ENCODE measurements at regions not wholly inside any gene's neighbourhood (a gene's known extent, or its start where the extent isn't known, plus 50 kb on each side); places are given as distances from the start of the nearest gene placed in this dataset.

DNA sequence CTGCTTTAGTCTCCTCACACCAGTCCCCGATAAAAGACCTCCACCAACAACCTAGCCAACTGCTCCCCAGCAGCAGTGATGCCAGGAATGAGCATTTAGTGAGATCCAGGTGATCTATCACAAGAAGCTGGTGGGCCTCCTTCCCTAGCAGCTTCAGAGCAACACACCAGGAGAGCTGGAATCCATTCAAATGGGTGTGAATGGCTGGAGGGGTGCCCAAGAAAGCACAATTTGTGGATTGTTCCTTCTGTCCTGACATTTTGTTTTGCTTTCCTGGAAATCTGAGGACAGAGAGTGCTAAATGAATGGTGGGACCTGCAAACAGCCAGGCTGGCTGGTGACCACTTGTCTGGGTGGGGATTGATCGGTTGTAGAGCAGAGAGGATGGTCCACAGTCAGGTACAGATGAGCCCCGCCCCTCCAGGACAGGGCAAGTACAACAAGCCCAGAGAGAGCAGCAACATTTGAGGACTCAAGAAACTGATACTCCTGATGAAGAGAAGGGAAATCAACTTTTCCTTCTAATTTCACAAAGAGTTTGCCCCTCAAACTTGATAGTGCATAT, 316.8 kb downstream of the VPS13C start:
- Histone ChIP-seq H3K27me3 (replicated peaks; ENCODE audit: control insufficient read depth, insufficient read depth, low read length) (no peaks in the 10 kb centered on the region), H3K9me3 (no peaks in the 10 kb centered on the region), H3K36me3 (ENCODE audit: control insufficient read depth, insufficient read depth, low read length) (no peaks in the 10 kb centered on the region), H3K4me1 (no peaks in the 10 kb centered on the region), H3K4me3 (ENCODE audit: low read depth, low read length) (no peak overlapping the region)
- H3K4me1 Mint-ChIP-seq (ENCODE audit: low read depth, unreplicated experiment): no peaks in the 10 kb centered on the region
- ChIA-PET CTCF (no interaction called here), POLR2A (no interaction called here)
- no peaks in the 10 kb centered on the region for H3K9me3 Mint-ChIP-seq (ENCODE audit: unreplicated experiment)
- no peak overlapping the region for H3K27ac Mint-ChIP-seq (ENCODE audit: unreplicated experiment)
- intact Hi-C loops (cut with micrococcal nuclease; ENCODE audit: unreplicated experiment): no loop called here
- BruUV-seq (replicated peaks): no TSS peak
- TF ChIP-seq, protein P1, sequence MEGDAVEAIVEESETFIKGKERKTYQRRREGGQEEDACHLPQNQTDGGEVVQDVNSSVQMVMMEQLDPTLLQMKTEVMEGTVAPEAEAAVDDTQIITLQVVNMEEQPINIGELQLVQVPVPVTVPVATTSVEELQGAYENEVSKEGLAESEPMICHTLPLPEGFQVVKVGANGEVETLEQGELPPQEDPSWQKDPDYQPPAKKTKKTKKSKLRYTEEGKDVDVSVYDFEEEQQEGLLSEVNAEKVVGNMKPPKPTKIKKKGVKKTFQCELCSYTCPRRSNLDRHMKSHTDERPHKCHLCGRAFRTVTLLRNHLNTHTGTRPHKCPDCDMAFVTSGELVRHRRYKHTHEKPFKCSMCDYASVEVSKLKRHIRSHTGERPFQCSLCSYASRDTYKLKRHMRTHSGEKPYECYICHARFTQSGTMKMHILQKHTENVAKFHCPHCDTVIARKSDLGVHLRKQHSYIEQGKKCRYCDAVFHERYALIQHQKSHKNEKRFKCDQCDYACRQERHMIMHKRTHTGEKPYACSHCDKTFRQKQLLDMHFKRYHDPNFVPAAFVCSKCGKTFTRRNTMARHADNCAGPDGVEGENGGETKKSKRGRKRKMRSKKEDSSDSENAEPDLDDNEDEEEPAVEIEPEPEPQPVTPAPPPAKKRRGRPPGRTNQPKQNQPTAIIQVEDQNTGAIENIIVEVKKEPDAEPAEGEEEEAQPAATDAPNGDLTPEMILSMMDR (IDR thresholded peaks at IDR 0.05; ENCODE audit: insufficient read depth in 1 of 2, low read depth in 1 of 2, low read length in 1 of 2, severe bottlenecking in 1 of 2, unreplicated experiment in 1 of 2): no peak
- no peak overlapping the region for H3K4me3 Mint-ChIP-seq (ENCODE audit: unreplicated experiment)
- H3K27me3 Mint-ChIP-seq (ENCODE audit: insufficient read depth, unreplicated experiment): peaks cover 3% of the 10 kb centered on the region
- no peak for DNase-seq
- H3K36me3 Mint-ChIP-seq (ENCODE audit: insufficient read depth, unreplicated experiment): no peaks in the 10 kb centered on the region

DNA sequence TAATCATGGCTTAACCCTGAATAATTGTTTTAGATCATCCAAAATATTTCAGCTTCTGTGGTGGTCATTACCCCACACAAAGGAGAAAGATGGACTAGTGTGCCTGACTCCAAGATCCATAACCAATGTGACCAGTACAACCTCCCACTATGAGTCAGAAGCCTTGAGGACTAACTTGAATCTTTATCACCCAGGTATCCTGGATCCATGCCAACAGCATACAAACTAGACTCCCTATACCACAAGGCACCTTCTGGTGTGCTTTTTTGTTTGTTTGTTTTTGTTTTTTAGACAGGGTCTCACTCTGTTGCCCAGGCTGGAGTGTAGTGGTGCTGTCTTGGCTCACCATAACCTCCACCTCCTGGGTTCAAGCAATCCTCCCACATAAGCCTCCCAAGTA, 317.7 kb downstream of the VPS13C start:
- Histone ChIP-seq H3K36me3 (ENCODE audit: control insufficient read depth, insufficient read depth, low read length) (no peaks in the 10 kb centered on the region), H3K4me1 (no peaks in the 10 kb centered on the region), H3K9me3 (no peaks in the 10 kb centered on the region), H3K4me3 (ENCODE audit: low read depth, low read length) (no peak overlapping the region), H3K27me3 (replicated peaks; ENCODE audit: control insufficient read depth, insufficient read depth, low read length) (no peaks in the 10 kb centered on the region)
- H3K27ac Mint-ChIP-seq (ENCODE audit: unreplicated experiment): no peak overlapping the region
- no peaks in the 10 kb centered on the region for H3K36me3 Mint-ChIP-seq (ENCODE audit: insufficient read depth, unreplicated experiment)
- BruUV-seq (replicated peaks): no TSS peak
- no peaks in the 10 kb centered on the region for H3K9me3 Mint-ChIP-seq (ENCODE audit: unreplicated experiment)
- POLR2A ChIA-PET: no interaction called here
- H3K4me1 Mint-ChIP-seq (ENCODE audit: low read depth, unreplicated experiment): no peaks in the 10 kb centered on the region
- H3K27me3 Mint-ChIP-seq (ENCODE audit: insufficient read depth, unreplicated experiment): peaks cover 3% of the 10 kb centered on the region
- intact Hi-C loops (cut with micrococcal nuclease; ENCODE audit: unreplicated experiment): no loop called here
- no peak for DNase-seq
- H3K4me3 Mint-ChIP-seq (ENCODE audit: unreplicated experiment): no peak overlapping the region
- TF ChIP-seq, protein P1 (IDR thresholded peaks at IDR 0.05; ENCODE audit: insufficient read depth in 1 of 2, low read depth in 1 of 2, low read length in 1 of 2, severe bottlenecking in 1 of 2, unreplicated experiment in 1 of 2): no peak
- CTCF ChIA-PET: no interaction called here

DNA sequence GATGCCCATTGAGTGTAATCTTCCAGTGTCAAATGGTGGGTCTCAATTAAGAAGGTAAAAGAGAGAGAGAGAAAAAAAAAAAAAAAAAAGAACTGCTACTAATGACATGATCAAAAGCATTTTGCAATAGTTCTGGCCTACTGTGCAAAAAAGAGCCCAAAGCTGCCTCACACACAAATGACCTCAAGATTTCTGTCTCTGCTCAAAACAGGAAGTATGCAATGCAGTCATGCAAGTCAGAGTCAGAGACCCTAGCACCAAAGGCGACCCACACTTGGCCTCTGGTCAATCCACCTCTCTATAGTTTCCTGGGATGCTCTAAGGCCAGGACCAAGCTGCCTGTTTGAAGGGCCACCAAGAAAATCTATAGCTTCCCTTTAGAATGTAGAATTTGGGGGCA, 323.5 kb downstream of the VPS13C start:
- no peaks in the 10 kb centered on the region for H3K36me3 Mint-ChIP-seq (ENCODE audit: insufficient read depth, unreplicated experiment)
- no peak overlapping the region for H3K4me3 ChIP-seq (ENCODE audit: low read depth, low read length)
- TF ChIP-seq, protein P1 (IDR thresholded peaks at IDR 0.05; ENCODE audit: insufficient read depth in 1 of 2, low read depth in 1 of 2, low read length in 1 of 2, severe bottlenecking in 1 of 2, unreplicated experiment in 1 of 2): no peak
- BruUV-seq (replicated peaks): no TSS peak
- no peaks in the 10 kb centered on the region for H3K4me1 Mint-ChIP-seq (ENCODE audit: low read depth, unreplicated experiment)
- no peaks in the 10 kb centered on the region for H3K9me3 Mint-ChIP-seq (ENCODE audit: unreplicated experiment)
- no peaks in the 10 kb centered on the region for H3K9me3 ChIP-seq
- no peaks in the 10 kb centered on the region for H3K27me3 ChIP-seq (replicated peaks; ENCODE audit: control insufficient read depth, insufficient read depth, low read length)
- peaks cover 10% of the 10 kb centered on the region for H3K27me3 Mint-ChIP-seq (ENCODE audit: insufficient read depth, unreplicated experiment)
- intact Hi-C loops (cut with micrococcal nuclease; ENCODE audit: unreplicated experiment): no loop called here
- no peaks in the 10 kb centered on the region for H3K4me1 ChIP-seq
- ChIA-PET CTCF (no interaction called here), POLR2A (no interaction called here)
- no peak for DNase-seq
- no peaks in the 10 kb centered on the region for H3K36me3 ChIP-seq (ENCODE audit: control insufficient read depth, insufficient read depth, low read length)
- no peak overlapping the region for H3K4me3 Mint-ChIP-seq (ENCODE audit: unreplicated experiment)
- no peak overlapping the region for H3K27ac Mint-ChIP-seq (ENCODE audit: unreplicated experiment)

Measured in Caco-2 (cell line).